Right atrium auricular region (tissue), 2 donors: ENCODE measurements at regions not wholly inside any gene's neighbourhood (a gene's known extent, or its start where the extent isn't known, plus 50 kb on each side); places are given as distances from the start of the nearest gene placed in this dataset.

Experiments
- DNase-seq: peaks from one replicate; pipeline ENCODE4 v3.0.0-alpha.2; 2019; ENCODE audit warnings: low spot score
- H3K27ac ChIP-seq, 2 donors: fragments of 200-600 bp; sonication (generic); 1 replicate in 1 of 2; 2 replicates in 1 of 2; pipeline ENCODE4 v1.5.1; 2016 to 2019
- H3K27me3 ChIP-seq, 2 donors: fragments of 200-600 bp; sonication (generic); one replicate each; pipeline versions ENCODE4 v1.5.1 to v1.6.0; 2017 to 2019
- H3K36me3 ChIP-seq: fragments of 200-600 bp; sonication (generic); one replicate; pipeline ENCODE4 v1.5.1; 2016
- H3K4me1 ChIP-seq, 2 donors: fragments of 200-600 bp; sonication (generic); one replicate each; pipeline versions ENCODE4 v1.5.1 to v1.6.0; 2017 to 2019
- H3K4me3 ChIP-seq, 2 donors: fragments of 200-600 bp; sonication (generic); 1 replicate in 1 of 2; 2 replicates in 1 of 2; pipeline ENCODE4 v1.5.1; 2017 to 2019; ENCODE audit warnings: mild to moderate bottlenecking in 1 of 2, moderate library complexity in 1 of 2
- H3K9me3 ChIP-seq, 2 donors: fragments of 200-600 bp; sonication (generic); one replicate each; pipeline ENCODE4 v1.5.1; 2019
- TF ChIP-seq, protein P1 (sequence below), 2 donors: fragments of 200-600 bp; sonication (generic); IDR thresholded peaks; one replicate each; pipeline ENCODE4 v1.5.1; 2019; ENCODE audit warnings: antibody characterized with exemption in 2 of 2

DNA sequence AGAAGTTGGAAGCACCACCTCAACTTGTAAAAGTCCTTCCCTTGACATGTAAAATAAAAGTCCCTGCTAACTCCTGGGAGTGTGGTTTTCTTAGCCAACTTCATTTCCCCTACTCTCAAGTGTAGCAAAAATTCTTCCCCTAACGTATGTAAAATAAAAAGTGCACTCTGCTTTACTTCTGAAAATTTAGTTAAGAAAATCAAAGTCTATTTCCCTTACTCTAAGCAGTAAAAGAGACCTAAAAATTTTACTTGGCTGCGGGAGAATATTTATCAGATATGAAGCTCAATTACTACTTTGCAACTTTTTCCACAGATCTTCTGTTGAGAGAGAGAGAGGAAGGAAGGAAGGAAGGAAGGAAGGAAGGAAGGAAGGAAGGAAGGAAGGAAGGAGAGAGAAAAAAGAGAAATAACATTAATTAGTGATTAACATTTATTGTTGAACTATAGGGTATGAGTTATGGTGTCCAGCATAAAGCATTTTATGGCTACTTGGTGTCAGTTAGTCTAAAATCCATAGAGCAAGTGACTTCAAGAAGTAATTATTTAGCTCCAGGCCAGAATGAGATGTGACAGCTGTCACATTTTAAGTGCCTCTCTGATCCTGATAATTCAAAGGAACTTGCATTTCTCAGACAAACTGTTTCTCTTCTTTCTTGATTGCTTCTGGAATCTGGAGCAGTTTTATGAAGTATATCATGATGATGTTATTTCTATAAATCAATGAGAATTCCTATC, 210.3 kb downstream of the TMX3 start:
- no peak for DNase-seq
- H3K4me3 ChIP-seq: no peak overlapping the region
- TF ChIP-seq, protein P1, sequence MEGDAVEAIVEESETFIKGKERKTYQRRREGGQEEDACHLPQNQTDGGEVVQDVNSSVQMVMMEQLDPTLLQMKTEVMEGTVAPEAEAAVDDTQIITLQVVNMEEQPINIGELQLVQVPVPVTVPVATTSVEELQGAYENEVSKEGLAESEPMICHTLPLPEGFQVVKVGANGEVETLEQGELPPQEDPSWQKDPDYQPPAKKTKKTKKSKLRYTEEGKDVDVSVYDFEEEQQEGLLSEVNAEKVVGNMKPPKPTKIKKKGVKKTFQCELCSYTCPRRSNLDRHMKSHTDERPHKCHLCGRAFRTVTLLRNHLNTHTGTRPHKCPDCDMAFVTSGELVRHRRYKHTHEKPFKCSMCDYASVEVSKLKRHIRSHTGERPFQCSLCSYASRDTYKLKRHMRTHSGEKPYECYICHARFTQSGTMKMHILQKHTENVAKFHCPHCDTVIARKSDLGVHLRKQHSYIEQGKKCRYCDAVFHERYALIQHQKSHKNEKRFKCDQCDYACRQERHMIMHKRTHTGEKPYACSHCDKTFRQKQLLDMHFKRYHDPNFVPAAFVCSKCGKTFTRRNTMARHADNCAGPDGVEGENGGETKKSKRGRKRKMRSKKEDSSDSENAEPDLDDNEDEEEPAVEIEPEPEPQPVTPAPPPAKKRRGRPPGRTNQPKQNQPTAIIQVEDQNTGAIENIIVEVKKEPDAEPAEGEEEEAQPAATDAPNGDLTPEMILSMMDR (IDR thresholded peaks at IDR 0.05): no peak
- no peaks in the 10 kb centered on the region for H3K9me3 ChIP-seq
- H3K27ac ChIP-seq: no peak overlapping the region
- H3K36me3 ChIP-seq: no peaks in the 10 kb centered on the region
- no peaks in the 10 kb centered on the region for H3K27me3 ChIP-seq
- no peaks in the 10 kb centered on the region for H3K4me1 ChIP-seq

DNA sequence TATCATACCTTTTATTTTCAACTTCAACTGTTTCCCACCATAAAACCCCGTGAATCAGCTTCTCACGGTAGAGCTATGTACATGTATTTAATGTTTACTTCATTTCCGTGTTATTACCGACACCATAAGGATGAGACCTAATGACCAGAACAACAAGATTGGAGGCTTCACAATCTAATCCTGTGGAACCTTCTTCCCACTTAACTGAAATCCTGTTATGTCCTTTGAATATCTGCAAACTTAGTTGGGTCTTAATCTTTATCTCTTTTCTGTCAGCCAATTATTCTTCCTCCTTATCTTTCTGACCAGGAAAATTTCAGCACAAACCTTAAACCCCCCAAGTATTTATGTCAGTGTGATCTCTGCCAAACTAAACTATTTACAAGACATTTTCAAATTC, 214.4 kb downstream of the TMX3 start:
- Histone ChIP-seq H3K27ac (no peak overlapping the region), H3K4me1 (no peaks in the 10 kb centered on the region), H3K4me3 (no peak overlapping the region), H3K9me3 (no peaks in the 10 kb centered on the region), H3K27me3 (no peaks in the 10 kb centered on the region), H3K36me3 (no peaks in the 10 kb centered on the region)
- no peak for DNase-seq
- TF ChIP-seq, protein P1 (IDR thresholded peaks at IDR 0.05): no peak

DNA sequence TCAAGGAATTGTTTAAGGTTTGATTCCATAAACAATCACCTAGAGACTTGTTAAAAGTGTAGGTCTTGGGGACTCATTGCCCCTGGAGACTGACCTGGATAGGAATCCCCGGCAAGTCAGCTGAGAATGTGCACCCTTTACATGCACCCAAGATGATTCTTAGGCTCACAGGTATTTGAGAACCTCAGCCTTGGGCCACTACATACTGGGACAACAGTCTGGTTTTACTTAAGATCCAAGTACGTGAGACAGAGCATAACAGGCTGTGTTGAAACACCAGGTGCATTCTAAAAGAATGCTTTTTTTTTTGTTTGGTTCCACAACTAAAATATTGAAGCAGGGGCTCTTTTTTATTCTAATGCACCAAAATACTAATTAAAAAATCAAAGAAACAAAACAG, 215.8 kb downstream of the TMX3 start:
- H3K4me1 ChIP-seq: no peaks in the 10 kb centered on the region
- TF ChIP-seq, protein P1 (IDR thresholded peaks at IDR 0.05): no peak
- DNase-seq: no peak
- no peak overlapping the region for H3K4me3 ChIP-seq
- H3K27ac ChIP-seq: no peak overlapping the region
- no peaks in the 10 kb centered on the region for H3K9me3 ChIP-seq
- H3K27me3 ChIP-seq: no peaks in the 10 kb centered on the region
- H3K36me3 ChIP-seq: no peaks in the 10 kb centered on the region

DNA sequence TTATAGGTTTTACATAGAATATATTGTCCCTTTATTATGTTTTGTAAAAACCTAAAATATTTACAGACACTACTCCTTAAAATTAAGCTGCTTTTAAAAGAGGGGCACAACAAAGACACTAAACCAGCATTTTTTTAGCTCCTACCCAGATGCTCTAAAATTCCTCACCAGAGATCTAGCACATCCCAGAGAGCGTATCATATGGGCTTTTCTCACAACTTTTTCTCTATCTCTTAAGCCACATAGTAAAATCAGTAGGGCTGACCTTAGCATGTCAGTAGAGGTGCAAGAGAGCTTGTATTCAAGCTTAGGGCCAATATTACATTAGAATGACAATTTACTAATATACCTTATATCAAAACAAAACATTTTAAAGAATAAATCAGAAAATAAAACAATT, 216.3 kb downstream of the TMX3 start:
- Histone ChIP-seq H3K27ac (no peak overlapping the region), H3K4me3 (no peak overlapping the region), H3K36me3 (no peaks in the 10 kb centered on the region), H3K9me3 (no peaks in the 10 kb centered on the region), H3K4me1 (no peaks in the 10 kb centered on the region), H3K27me3 (no peaks in the 10 kb centered on the region)
- DNase-seq: no peak
- TF ChIP-seq, protein P1 (IDR thresholded peaks at IDR 0.05): no peak

DNA sequence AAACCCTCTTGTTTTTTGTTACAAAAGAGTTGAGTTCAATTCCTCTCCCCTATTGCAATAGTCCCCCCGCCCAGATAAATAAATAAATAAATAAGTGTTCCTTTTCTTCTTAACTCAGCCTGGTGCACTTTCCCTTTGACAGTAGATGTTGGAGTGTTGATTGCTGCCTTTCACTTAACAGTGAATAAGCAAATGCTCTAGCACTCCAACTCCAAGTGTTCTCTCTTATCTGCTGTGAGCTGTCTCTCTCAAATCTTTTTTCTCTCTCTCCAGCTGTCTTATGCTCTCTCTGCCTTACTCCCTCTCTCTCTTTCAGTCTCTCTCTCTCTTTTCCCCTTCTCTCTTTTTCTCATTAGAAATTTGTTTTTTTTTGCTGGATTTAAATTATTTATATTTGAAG, 216.7 kb downstream of the TMX3 start:
- Histone ChIP-seq H3K9me3 (no peaks in the 10 kb centered on the region), H3K4me3 (no peak overlapping the region), H3K27ac (no peak overlapping the region), H3K4me1 (no peaks in the 10 kb centered on the region), H3K27me3 (no peaks in the 10 kb centered on the region), H3K36me3 (no peaks in the 10 kb centered on the region)
- no peak for DNase-seq
- TF ChIP-seq, protein P1 (IDR thresholded peaks at IDR 0.05): no peak
